ENCODE measurements at regions not wholly inside any gene's neighbourhood (a gene's known extent, or its start where the extent isn't known, plus 50 kb on each side); places are given as distances from the start of the nearest gene placed in this dataset.

GRCh38 chr13:50369646-50370045, 354.4 kb downstream of the KCNRG start:
- Histone ChIP-seq H3K36me3 (no peaks in the 10 kb centered on the region), H3K27ac (no peak overlapping the region), H3K9me3 (no peaks in the 10 kb centered on the region), H3K4me1 (peaks cover 5 to 20% (median 10%) of the 10 kb centered on the region in 4 donors), H3K4me3 (no peak overlapping the region), H3K27me3 (no peaks in the 10 kb centered on the region)
- intact Hi-C loops (cut with DNase I; ENCODE audit: low total_unique reads) = no loop called here
- no peak for DNase-seq
- TF ChIP-seq POLR2A (IDR thresholded peaks at IDR 0.05) (no peak), EP300 (IDR thresholded peaks at IDR 0.05) (no peak), CTCF (IDR thresholded peaks at IDR 0.05) (no peak), POLR2AphosphoS5 (IDR thresholded peaks at IDR 0.05) (no peak)
- WGBS, 5 donors = 93 to 98% (median 97%) methylated on average over 2 of the region's 2 CpGs

GRCh38 chr13:50370303-50370950, 355.2 kb downstream of the KCNRG start:
- intact Hi-C loops (cut with DNase I; ENCODE audit: low total_unique reads) = no loop called here
- H3K4me1 ChIP-seq = peaks cover 5 to 13% (median 8%) of the 10 kb centered on the region in 4 donors
- DNase-seq = no peak

GRCh38 chr13:50374517-50374916, 359.3 kb downstream of the KCNRG start:
- intact Hi-C loops (cut with DNase I; ENCODE audit: low total_unique reads) = no loop called here
- TF ChIP-seq POLR2A (IDR thresholded peaks at IDR 0.05) (no peak), CTCF (IDR thresholded peaks at IDR 0.05) (no peak), POLR2AphosphoS5 (IDR thresholded peaks at IDR 0.05) (no peak), EP300 (IDR thresholded peaks at IDR 0.05) (no peak)

More at GRCh38 chr13:50370303-50370950, 355.2 kb downstream of the KCNRG start:
- no peaks in the 10 kb centered on the region for H3K36me3 ChIP-seq
- no peaks in the 10 kb centered on the region for H3K9me3 ChIP-seq
- no peak overlapping the region for H3K4me3 ChIP-seq
- H3K27ac ChIP-seq = no peak overlapping the region
- 74 to 83% (median 79%) methylated on average over 5 of the region's 5 CpGs for WGBS, 5 donors
- H3K27me3 ChIP-seq = no peaks in the 10 kb centered on the region
- no peak for TF ChIP-seq POLR2A (IDR thresholded peaks at IDR 0.05)
- TF ChIP-seq POLR2AphosphoS5 (IDR thresholded peaks at IDR 0.05) = no peak
- TF ChIP-seq CTCF (IDR thresholded peaks at IDR 0.05) = no peak
- no peak for TF ChIP-seq EP300 (IDR thresholded peaks at IDR 0.05)

GRCh38 chr13:50375792-50376191, 360.5 kb downstream of the KCNRG start:
- no peaks in the 10 kb centered on the region for H3K27me3 ChIP-seq
- no peak overlapping the region for H3K27ac ChIP-seq
- TF ChIP-seq CTCF (IDR thresholded peaks at IDR 0.05) (no peak), POLR2AphosphoS5 (IDR thresholded peaks at IDR 0.05) (no peak), EP300 (IDR thresholded peaks at IDR 0.05) (no peak)
- H3K9me3 ChIP-seq = peaks cover 0 to 6% (median 2%) of the 10 kb centered on the region in 4 donors
- no peaks in the 10 kb centered on the region for H3K36me3 ChIP-seq
- DNase-seq = no peak
- 56 to 60% (median 57%) methylated on average over 4 of the region's 4 CpGs for WGBS, 5 donors
- no peaks in the 10 kb centered on the region for H3K4me1 ChIP-seq
- intact Hi-C loops (cut with DNase I; ENCODE audit: low total_unique reads) = no loop called here
- H3K4me3 ChIP-seq = no peak overlapping the region

More at GRCh38 chr13:50374517-50374916, 359.3 kb downstream of the KCNRG start:
- Histone ChIP-seq H3K27ac (no peak overlapping the region), H3K36me3 (no peaks in the 10 kb centered on the region), H3K9me3 (no peaks in the 10 kb centered on the region), H3K4me1 (no peaks in the 10 kb centered on the region), H3K27me3 (no peaks in the 10 kb centered on the region), H3K4me3 (no peak overlapping the region)
- no peak for DNase-seq
- WGBS, 5 donors = 90 to 92% (median 91%) methylated on average over 6 of the region's 6 CpGs
